ENCODE measurements at regions not wholly inside any gene's neighbourhood (a gene's known extent, or its start where the extent isn't known, plus 50 kb on each side); places are given as distances from the start of the nearest gene placed in this dataset.

GRCh38 chr3:127100459-127101410, 92.2 kb upstream of the PRR23E start:
- H3K27ac ChIP-seq (ENCODE audit: low read depth, low read length): no peak overlapping the region
- H3K9ac ChIP-seq (ENCODE audit: low read length): no peak overlapping the region
- H3K36me3 ChIP-seq (ENCODE audit: control insufficient read depth, insufficient read depth, low read length): no peaks in the 10 kb centered on the region
- H3K27me3 ChIP-seq (ENCODE audit: control insufficient read depth, insufficient read depth, low read length): no peaks in the 10 kb centered on the region
- H3K4me3 ChIP-seq (ENCODE audit: low read length): no peak overlapping the region
- no peaks in the 10 kb centered on the region for H3K4me1 ChIP-seq (ENCODE audit: control insufficient read depth, insufficient read depth, low read length)

- Histone ChIP-seq H3K27ac (ENCODE audit: low read depth, low read length) (no peak overlapping the region), H3K4me1 (ENCODE audit: control insufficient read depth, insufficient read depth, low read length) (no peaks in the 10 kb centered on the region), H3K27me3 (ENCODE audit: control insufficient read depth, insufficient read depth, low read length) (no peaks in the 10 kb centered on the region), H3K36me3 (ENCODE audit: control insufficient read depth, insufficient read depth, low read length) (no peaks in the 10 kb centered on the region), H3K9ac (ENCODE audit: low read length) (no peak overlapping the region), H3K4me3 (ENCODE audit: low read length) (no peak overlapping the region)
Measured at GRCh38 chr3:127101411-127102187, 91.3 kb upstream of the PRR23E start.

- Histone ChIP-seq H3K4me3 (ENCODE audit: low read length) (no peak overlapping the region), H3K36me3 (ENCODE audit: control insufficient read depth, insufficient read depth, low read length) (no peaks in the 10 kb centered on the region), H3K4me1 (ENCODE audit: control insufficient read depth, insufficient read depth, low read length) (no peaks in the 10 kb centered on the region), H3K27ac (ENCODE audit: low read depth, low read length) (no peak overlapping the region), H3K27me3 (ENCODE audit: control insufficient read depth, insufficient read depth, low read length) (no peaks in the 10 kb centered on the region), H3K9ac (ENCODE audit: low read length) (no peak overlapping the region)
Measured at GRCh38 chr3:127102188-127102520, 90.8 kb upstream of the PRR23E start.

GRCh38 chr3:127102587-127102986, 90.3 kb upstream of the PRR23E start:
- no peaks in the 10 kb centered on the region for H3K4me1 ChIP-seq (ENCODE audit: control insufficient read depth, insufficient read depth, low read length)
- no peak overlapping the region for H3K9ac ChIP-seq (ENCODE audit: low read length)
- no peak overlapping the region for H3K27ac ChIP-seq (ENCODE audit: low read depth, low read length)
- no peaks in the 10 kb centered on the region for H3K27me3 ChIP-seq (ENCODE audit: control insufficient read depth, insufficient read depth, low read length)
- H3K36me3 ChIP-seq (ENCODE audit: control insufficient read depth, insufficient read depth, low read length): no peaks in the 10 kb centered on the region
- no peak overlapping the region for H3K4me3 ChIP-seq (ENCODE audit: low read length)

- Histone ChIP-seq H3K9ac (ENCODE audit: low read length) (no peak overlapping the region), H3K27me3 (ENCODE audit: control insufficient read depth, insufficient read depth, low read length) (no peaks in the 10 kb centered on the region), H3K36me3 (ENCODE audit: control insufficient read depth, insufficient read depth, low read length) (no peaks in the 10 kb centered on the region), H3K4me1 (ENCODE audit: control insufficient read depth, insufficient read depth, low read length) (no peaks in the 10 kb centered on the region), H3K27ac (ENCODE audit: low read depth, low read length) (no peak overlapping the region), H3K4me3 (ENCODE audit: low read length) (no peak overlapping the region)
Measured at GRCh38 chr3:127103080-127103479, 89.9 kb upstream of the PRR23E start.

- Histone ChIP-seq H3K4me3 (ENCODE audit: low read length) (no peak overlapping the region), H3K27ac (ENCODE audit: low read depth, low read length) (no peak overlapping the region), H3K9ac (ENCODE audit: low read length) (no peak overlapping the region), H3K27me3 (ENCODE audit: control insufficient read depth, insufficient read depth, low read length) (no peaks in the 10 kb centered on the region), H3K4me1 (ENCODE audit: control insufficient read depth, insufficient read depth, low read length) (no peaks in the 10 kb centered on the region), H3K36me3 (ENCODE audit: control insufficient read depth, insufficient read depth, low read length) (no peaks in the 10 kb centered on the region)
Measured at GRCh38 chr3:127104586-127104985, 88.3 kb upstream of the PRR23E start.

- Histone ChIP-seq H3K9ac (ENCODE audit: low read length) (no peak overlapping the region), H3K27me3 (ENCODE audit: control insufficient read depth, insufficient read depth, low read length) (no peaks in the 10 kb centered on the region), H3K36me3 (ENCODE audit: control insufficient read depth, insufficient read depth, low read length) (no peaks in the 10 kb centered on the region), H3K4me1 (ENCODE audit: control insufficient read depth, insufficient read depth, low read length) (no peaks in the 10 kb centered on the region), H3K4me3 (ENCODE audit: low read length) (no peak overlapping the region), H3K27ac (ENCODE audit: low read depth, low read length) (no peak overlapping the region)
Measured at GRCh38 chr3:127105587-127105986, 87.3 kb upstream of the PRR23E start.

- no peak overlapping the region for H3K9ac ChIP-seq (ENCODE audit: low read length)
- H3K4me1 ChIP-seq (ENCODE audit: control insufficient read depth, insufficient read depth, low read length): no peaks in the 10 kb centered on the region
- no peaks in the 10 kb centered on the region for H3K36me3 ChIP-seq (ENCODE audit: control insufficient read depth, insufficient read depth, low read length)
- H3K27me3 ChIP-seq (ENCODE audit: control insufficient read depth, insufficient read depth, low read length): no peaks in the 10 kb centered on the region
- no peak overlapping the region for H3K4me3 ChIP-seq (ENCODE audit: low read length)
- no peak overlapping the region for H3K27ac ChIP-seq (ENCODE audit: low read depth, low read length)
Measured at GRCh38 chr3:127106053-127106452, 86.9 kb upstream of the PRR23E start.

GRCh38 chr3:127106456-127106855, 86.5 kb upstream of the PRR23E start:
- Histone ChIP-seq H3K27ac (ENCODE audit: low read depth, low read length) (no peak overlapping the region), H3K36me3 (ENCODE audit: control insufficient read depth, insufficient read depth, low read length) (no peaks in the 10 kb centered on the region), H3K27me3 (ENCODE audit: control insufficient read depth, insufficient read depth, low read length) (no peaks in the 10 kb centered on the region), H3K4me3 (ENCODE audit: low read length) (no peak overlapping the region), H3K9ac (ENCODE audit: low read length) (no peak overlapping the region), H3K4me1 (ENCODE audit: control insufficient read depth, insufficient read depth, low read length) (no peaks in the 10 kb centered on the region)

- Histone ChIP-seq H3K9ac (ENCODE audit: low read length) (no peak overlapping the region), H3K27ac (ENCODE audit: low read depth, low read length) (no peak overlapping the region), H3K27me3 (ENCODE audit: control insufficient read depth, insufficient read depth, low read length) (no peaks in the 10 kb centered on the region), H3K4me3 (ENCODE audit: low read length) (no peak overlapping the region), H3K4me1 (ENCODE audit: control insufficient read depth, insufficient read depth, low read length) (no peaks in the 10 kb centered on the region), H3K36me3 (ENCODE audit: control insufficient read depth, insufficient read depth, low read length) (no peaks in the 10 kb centered on the region)
Measured at GRCh38 chr3:127107002-127107401, 85.9 kb upstream of the PRR23E start.

- H3K4me1 ChIP-seq (ENCODE audit: control insufficient read depth, insufficient read depth, low read length): no peaks in the 10 kb centered on the region
- H3K27me3 ChIP-seq (ENCODE audit: control insufficient read depth, insufficient read depth, low read length): no peaks in the 10 kb centered on the region
- H3K27ac ChIP-seq (ENCODE audit: low read depth, low read length): no peak overlapping the region
- H3K4me3 ChIP-seq (ENCODE audit: low read length): no peak overlapping the region
- H3K36me3 ChIP-seq (ENCODE audit: control insufficient read depth, insufficient read depth, low read length): no peaks in the 10 kb centered on the region
- H3K9ac ChIP-seq (ENCODE audit: low read length): no peak overlapping the region
Measured at GRCh38 chr3:127107491-127108375, 85.2 kb upstream of the PRR23E start.

- Histone ChIP-seq H3K27ac (ENCODE audit: low read depth, low read length) (no peak overlapping the region), H3K9ac (ENCODE audit: low read length) (no peak overlapping the region), H3K4me3 (ENCODE audit: low read length) (no peak overlapping the region), H3K27me3 (ENCODE audit: control insufficient read depth, insufficient read depth, low read length) (no peaks in the 10 kb centered on the region), H3K36me3 (ENCODE audit: control insufficient read depth, insufficient read depth, low read length) (no peaks in the 10 kb centered on the region), H3K4me1 (ENCODE audit: control insufficient read depth, insufficient read depth, low read length) (no peaks in the 10 kb centered on the region)
Measured at GRCh38 chr3:127108796-127109195, 84.1 kb upstream of the PRR23E start.

All from rectal smooth muscle tissue (tissue), 1 donor.